ENCODE measurements at regions not wholly inside any gene's neighbourhood (a gene's known extent, or its start where the extent isn't known, plus 50 kb on each side); places are given as distances from the start of the nearest gene placed in this dataset.
A peak's percentile ranks its signal among the peaks of the same experiment; 100 is the strongest.
"Not testable (repeated sequence)": the region's sequence is repeated elsewhere in the genome, so short reads cannot be mapped to it uniquely, and the experiment has no call there.

GRCh38 chr21:32940079-32941014, 85.4 kb upstream of the OLIG2 start:
- DNase-seq = peak; percentile 63

GRCh38 chr21:32941263-32941662, 84.5 kb upstream of the OLIG2 start:
- DNase-seq = no peak

- DNase-seq = no peak
Measured at GRCh38 chr21:32946654-32947053, 79.1 kb upstream of the OLIG2 start.

- no peak for DNase-seq
Measured at GRCh38 chr21:32947736-32948135, 78.0 kb upstream of the OLIG2 start.

- no peak for DNase-seq
Measured at GRCh38 chr21:32949701-32950100, 76.0 kb upstream of the OLIG2 start.

GRCh38 chr21:32951041-32951440, 74.7 kb upstream of the OLIG2 start:
- DNase-seq = no peak

GRCh38 chr21:32954353-32954752, 71.4 kb upstream of the OLIG2 start:
- no peak for DNase-seq

- no peak for DNase-seq
Measured at GRCh38 chr21:32955311-32956060, 70.2 kb upstream of the OLIG2 start.

- no peak for DNase-seq
Measured at GRCh38 chr21:32956061-32956656, 69.6 kb upstream of the OLIG2 start.

GRCh38 chr21:32957545-32957944, 68.2 kb upstream of the OLIG2 start:
- no peak for DNase-seq

- no peak for DNase-seq
Measured at GRCh38 chr21:32958288-32959002, 67.3 kb upstream of the OLIG2 start.

GRCh38 chr21:32962268-32962667, 63.5 kb upstream of the OLIG2 start:
- DNase-seq = no peak

GRCh38 chr21:32965129-32965680, 60.5 kb upstream of the OLIG2 start:
- no peak for DNase-seq

GRCh38 chr21:32966120-32966519, 59.6 kb upstream of the OLIG2 start:
- DNase-seq = no peak

GRCh38 chr21:32968103-32968502, 57.6 kb upstream of the OLIG2 start:
- DNase-seq = not testable (repeated sequence)

- DNase-seq = no peak
Measured at GRCh38 chr21:32974653-32975052, 51.1 kb upstream of the OLIG2 start.

- DNase-seq = no peak
Measured at GRCh38 chr21:32975811-32976431, 49.8 kb upstream of the OLIG2 start.
